ENCODE measurements at regions not wholly inside any gene's neighbourhood (a gene's known extent, or its start where the extent isn't known, plus 50 kb on each side); places are given as distances from the start of the nearest gene placed in this dataset.

- TF ChIP-seq CTCF (IDR thresholded peaks at IDR 0.05 in 4 of 5, conservative IDR thresholded peaks at IDR 0.05 in 1 of 5) (no peak), POLR2A (IDR thresholded peaks at IDR 0.05) (no peak)
Measured at GRCh38 chr1:29830383-29830782, 594.1 kb downstream of the PTPRU start.

GRCh38 chr1:29829448-29830344, 593.4 kb downstream of the PTPRU start:
- DNase-seq (no peak), ATAC-seq (no peak)
- no peak overlapping the region for H3K27ac ChIP-seq
- TF ChIP-seq POLR2A (IDR thresholded peaks at IDR 0.05), result no peak
- TF ChIP-seq CTCF (IDR thresholded peaks at IDR 0.05 in 4 of 5, conservative IDR thresholded peaks at IDR 0.05 in 1 of 5), result no peak
- H3K4me3 ChIP-seq, result no peak overlapping the region
- H3K27me3 ChIP-seq, result peaks cover 0 to 17% (median 2%) of the 10 kb centered on the region in 3 donors
- intact Hi-C loops (cut with DNase I; ENCODE audit: low total_unique reads), result no loop called here
- no peaks in the 10 kb centered on the region for H3K9me3 ChIP-seq
- no peaks in the 10 kb centered on the region for H3K36me3 ChIP-seq
- in situ Hi-C loops (cut with MboI; ENCODE audit: low sequenced_read_pairs in 4 of 4), result no loop called here
- no peaks in the 10 kb centered on the region for H3K4me1 ChIP-seq

More at GRCh38 chr1:29830383-29830782, 594.1 kb downstream of the PTPRU start:
- Histone ChIP-seq H3K36me3 (no peaks in the 10 kb centered on the region), H3K4me3 (no peak overlapping the region), H3K9me3 (no peaks in the 10 kb centered on the region), H3K27ac (no peak overlapping the region), H3K27me3 (peaks cover 0 to 17% (median 0%) of the 10 kb centered on the region in 3 donors), H3K4me1 (no peaks in the 10 kb centered on the region)
- intact Hi-C loops (cut with DNase I; ENCODE audit: low total_unique reads) (no loop called here), in situ Hi-C loops (cut with MboI; ENCODE audit: low sequenced_read_pairs in 4 of 4) (no loop called here)
- DNase-seq (no peak), ATAC-seq (no peak)

GRCh38 chr1:29828526-29829447, 592.5 kb downstream of the PTPRU start:
- in situ Hi-C loops (cut with MboI; ENCODE audit: low sequenced_read_pairs in 4 of 4) (no loop called here), intact Hi-C loops (cut with DNase I; ENCODE audit: low total_unique reads) (no loop called here)
- DNase-seq (no peak), ATAC-seq (no peak)
- Histone ChIP-seq H3K4me3 (no peak overlapping the region), H3K27me3 (peaks cover 0 to 17% (median 6%) of the 10 kb centered on the region in 3 donors), H3K27ac (no peak overlapping the region), H3K36me3 (no peaks in the 10 kb centered on the region), H3K4me1 (no peaks in the 10 kb centered on the region), H3K9me3 (no peaks in the 10 kb centered on the region)
- TF ChIP-seq POLR2A (IDR thresholded peaks at IDR 0.05), result no peak
- no peak for TF ChIP-seq CTCF (IDR thresholded peaks at IDR 0.05 in 4 of 5, conservative IDR thresholded peaks at IDR 0.05 in 1 of 5)

- DNase-seq (no peak), ATAC-seq (no peak)
- intact Hi-C loops (cut with DNase I; ENCODE audit: low total_unique reads), result no loop called here
- H3K36me3 ChIP-seq, result no peaks in the 10 kb centered on the region
- H3K27me3 ChIP-seq, result peaks cover 0 to 17% (median 6%) of the 10 kb centered on the region in 3 donors
- in situ Hi-C loops (cut with MboI; ENCODE audit: low sequenced_read_pairs in 4 of 4), result no loop called here
- H3K9me3 ChIP-seq, result no peaks in the 10 kb centered on the region
- H3K27ac ChIP-seq, result no peak overlapping the region
- H3K4me1 ChIP-seq, result no peaks in the 10 kb centered on the region
- TF ChIP-seq CTCF (IDR thresholded peaks at IDR 0.05 in 4 of 5, conservative IDR thresholded peaks at IDR 0.05 in 1 of 5) (no peak), POLR2A (IDR thresholded peaks at IDR 0.05) (no peak)
- no peak overlapping the region for H3K4me3 ChIP-seq
Measured at GRCh38 chr1:29827801-29828525, 591.6 kb downstream of the PTPRU start.

Measured in gastrocnemius medialis (tissue), 4 donors.